ENCODE measurements at regions not wholly inside any gene's neighbourhood (a gene's known extent, or its start where the extent isn't known, plus 50 kb on each side); places are given as distances from the start of the nearest gene placed in this dataset.

DNA sequence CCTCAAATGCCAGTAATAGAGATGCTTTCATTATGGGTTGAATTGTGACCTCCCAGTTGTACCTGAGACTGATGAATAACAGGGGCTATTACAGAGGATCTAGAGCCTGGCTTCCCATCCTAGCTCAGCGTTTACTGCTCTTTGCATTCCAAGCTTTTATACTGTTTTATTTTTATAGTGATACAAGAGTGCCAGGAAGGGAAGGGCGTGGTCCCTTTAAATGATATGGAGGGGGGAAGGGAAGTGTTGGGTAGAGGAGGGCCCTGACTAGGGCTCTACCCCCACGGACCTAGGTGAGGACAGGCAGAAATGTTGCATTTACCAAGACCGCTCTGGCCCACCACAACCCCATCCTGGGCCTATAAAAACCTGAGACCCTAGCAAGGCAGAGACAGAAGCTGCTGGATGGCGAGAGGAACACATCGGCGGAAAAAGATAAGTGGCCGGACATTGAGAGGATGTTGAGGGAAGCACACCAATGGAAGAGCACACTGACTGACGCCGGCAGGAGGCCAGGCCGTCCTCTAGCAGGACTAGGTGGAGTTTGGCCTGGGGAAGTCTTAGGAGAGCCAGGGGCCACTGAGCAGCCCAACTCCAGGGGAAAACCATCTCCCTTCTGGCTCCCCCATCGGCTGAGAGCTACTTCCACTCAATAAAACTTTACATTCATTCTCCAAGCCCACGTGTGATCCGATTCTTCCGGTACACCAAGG lies 1025.9 kb downstream of the TTLL7 start:
- ChIA-PET RAD21 (ENCODE audit: unreplicated experiment) (no interaction called here), POLR2A (interaction anchor here (0.6 kb wide), 1 partner anchor 823 kb away, joined by 4 read pairs; no protein-coding TSS in a partner anchor), SMC1A (ENCODE audit: uncharacterized antibody, unreplicated experiment) (no interaction called here), CTCF (no interaction called here)
- Histone ChIP-seq H3K79me2 (ENCODE audit: control insufficient read depth, insufficient read depth, low read length) (no peaks in the 10 kb centered on the region), H3K27me3 (replicated peaks in 1 of 2; ENCODE audit: control insufficient read depth in 2 of 2, insufficient read depth in 2 of 2, low read length in 1 of 2) (no peaks in the 10 kb centered on the region; a peak in 1 of 4 replicates), H3K27ac (ENCODE audit: control insufficient read depth, insufficient read depth) (no peak overlapping the region), H3K9me3 (replicated peaks; ENCODE audit: control insufficient read depth, insufficient read depth, low read length) (no peaks in the 10 kb centered on the region), H3K4me3 (no peak overlapping the region), H3K9ac (ENCODE audit: control insufficient read depth, insufficient read depth, low read length) (no peak overlapping the region), H3K4me1 (ENCODE audit: control insufficient read depth, insufficient read depth, low read length) (no peaks in the 10 kb centered on the region), H3K36me3 (ENCODE audit: control insufficient read depth in 2 of 2, insufficient read depth in 2 of 2, low read length in 1 of 2) (no peaks in the 10 kb centered on the region), H2AFZ (ENCODE audit: control insufficient read depth, low read depth, low read length) (no peak overlapping the region), H3K4me2 (ENCODE audit: control insufficient read depth, insufficient read depth) (no peak overlapping the region), H4K20me1 (ENCODE audit: control insufficient read depth, insufficient read depth) (no peaks in the 10 kb centered on the region)
- intact Hi-C loops (cut with micrococcal nuclease; ENCODE audit: unreplicated experiment) (no loop called here), in situ Hi-C loops (cut with MboI) (no loop called here)
- TF ChIP-seq MTA3 (IDR thresholded peaks at IDR 0.05; ENCODE audit: borderline replicate concordance, low read length) = no peak
- no peak for TF ChIP-seq HDGF (IDR thresholded peaks at IDR 0.05)
- no peak for TF ChIP-seq KDM1A (IDR thresholded peaks at IDR 0.05; ENCODE audit: borderline replicate concordance)
- TF ChIP-seq FOS (IDR thresholded peaks at IDR 0.05; ENCODE audit: borderline replicate concordance, extremely low read depth, insufficient read length) = no peak
- no peak for TF ChIP-seq SMC3 (IDR thresholded peaks at IDR 0.05; ENCODE audit: borderline replicate concordance, low read length)
- DNase-seq (ENCODE audit: low read depth, low spot score) = no peak
- 47% methylated on average over 15 of the region's 15 CpGs for WGBS (ENCODE audit: insufficient coverage, insufficient replicate concordance, low lambda C conversion rate, missing lambda C conversion rate)
- no peak for FAIRE-seq
- no peak for ATAC-seq
- no TSS peak for BruUV-seq (replicated peaks)

DNA sequence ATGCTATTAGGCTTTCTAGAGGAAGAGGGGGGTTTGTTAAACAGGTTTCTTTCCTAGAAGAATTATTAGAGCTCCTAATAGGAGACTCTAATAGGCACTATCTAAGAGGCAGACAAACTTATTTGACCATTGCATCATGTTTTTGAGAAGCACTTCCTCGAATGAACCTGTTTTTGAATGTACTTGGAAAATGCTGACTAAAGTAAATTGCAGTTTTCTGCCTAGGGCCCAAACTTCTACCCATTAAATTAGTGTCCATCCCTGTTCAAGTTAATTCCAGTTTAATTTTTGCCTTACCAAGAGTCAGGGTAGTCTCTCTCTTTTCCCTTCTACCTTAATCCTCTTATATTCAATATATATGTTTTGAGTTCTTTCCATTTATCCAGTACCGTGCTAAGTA lies 1029.6 kb downstream of the TTLL7 start:
- no peak for DNase-seq (ENCODE audit: low read depth, low spot score)
- Histone ChIP-seq H3K4me3 (no peak overlapping the region), H4K20me1 (ENCODE audit: control insufficient read depth, insufficient read depth) (no peaks in the 10 kb centered on the region), H3K27ac (ENCODE audit: control insufficient read depth, insufficient read depth) (no peak overlapping the region), H3K9ac (ENCODE audit: control insufficient read depth, insufficient read depth, low read length) (no peak overlapping the region), H3K4me1 (ENCODE audit: control insufficient read depth, insufficient read depth, low read length) (no peaks in the 10 kb centered on the region), H2AFZ (ENCODE audit: control insufficient read depth, low read depth, low read length) (no peak overlapping the region), H3K36me3 (ENCODE audit: control insufficient read depth in 2 of 2, insufficient read depth in 2 of 2, low read length in 1 of 2) (no peaks in the 10 kb centered on the region), H3K4me2 (ENCODE audit: control insufficient read depth, insufficient read depth) (no peak overlapping the region), H3K27me3 (replicated peaks in 1 of 2; ENCODE audit: control insufficient read depth in 2 of 2, insufficient read depth in 2 of 2, low read length in 1 of 2) (no peaks in the 10 kb centered on the region), H3K79me2 (ENCODE audit: control insufficient read depth, insufficient read depth, low read length) (no peaks in the 10 kb centered on the region), H3K9me3 (replicated peaks; ENCODE audit: control insufficient read depth, insufficient read depth, low read length) (no peaks in the 10 kb centered on the region)
- RAD21 ChIA-PET (ENCODE audit: unreplicated experiment) = no interaction called here
- WGBS (ENCODE audit: insufficient coverage, insufficient replicate concordance, low lambda C conversion rate, missing lambda C conversion rate) = 24% methylated on average over 2 of the region's 2 CpGs
- ATAC-seq = no peak
- TF ChIP-seq ATF7 (IDR thresholded peaks at IDR 0.05; ENCODE audit: low read depth) (no peak), FOS (IDR thresholded peaks at IDR 0.05; ENCODE audit: borderline replicate concordance, extremely low read depth, insufficient read length) (no peak), MYB (IDR thresholded peaks at IDR 0.05; ENCODE audit: borderline replicate concordance, low read depth, low read length) (no peak), ASH2L (IDR thresholded peaks at IDR 0.05; ENCODE audit: borderline replicate concordance, low read depth) (no peak), ZBED1 (IDR thresholded peaks at IDR 0.05; ENCODE audit: borderline replicate concordance) (no peak), SPI1 (IDR thresholded peaks at IDR 0.05; ENCODE audit: borderline replicate concordance, insufficient read depth, low read depth, low read length) (no peak), YY1 (IDR thresholded peaks at IDR 0.05; ENCODE audit: low read depth, low read length) (no peak), MEF2B (IDR thresholded peaks at IDR 0.05; ENCODE audit: partially characterized antibody, poor library complexity, severe bottlenecking) (no peak), CREB1 (IDR thresholded peaks at IDR 0.05; ENCODE audit: low read depth) (no peak)
- TF ChIP-seq, protein P1, sequence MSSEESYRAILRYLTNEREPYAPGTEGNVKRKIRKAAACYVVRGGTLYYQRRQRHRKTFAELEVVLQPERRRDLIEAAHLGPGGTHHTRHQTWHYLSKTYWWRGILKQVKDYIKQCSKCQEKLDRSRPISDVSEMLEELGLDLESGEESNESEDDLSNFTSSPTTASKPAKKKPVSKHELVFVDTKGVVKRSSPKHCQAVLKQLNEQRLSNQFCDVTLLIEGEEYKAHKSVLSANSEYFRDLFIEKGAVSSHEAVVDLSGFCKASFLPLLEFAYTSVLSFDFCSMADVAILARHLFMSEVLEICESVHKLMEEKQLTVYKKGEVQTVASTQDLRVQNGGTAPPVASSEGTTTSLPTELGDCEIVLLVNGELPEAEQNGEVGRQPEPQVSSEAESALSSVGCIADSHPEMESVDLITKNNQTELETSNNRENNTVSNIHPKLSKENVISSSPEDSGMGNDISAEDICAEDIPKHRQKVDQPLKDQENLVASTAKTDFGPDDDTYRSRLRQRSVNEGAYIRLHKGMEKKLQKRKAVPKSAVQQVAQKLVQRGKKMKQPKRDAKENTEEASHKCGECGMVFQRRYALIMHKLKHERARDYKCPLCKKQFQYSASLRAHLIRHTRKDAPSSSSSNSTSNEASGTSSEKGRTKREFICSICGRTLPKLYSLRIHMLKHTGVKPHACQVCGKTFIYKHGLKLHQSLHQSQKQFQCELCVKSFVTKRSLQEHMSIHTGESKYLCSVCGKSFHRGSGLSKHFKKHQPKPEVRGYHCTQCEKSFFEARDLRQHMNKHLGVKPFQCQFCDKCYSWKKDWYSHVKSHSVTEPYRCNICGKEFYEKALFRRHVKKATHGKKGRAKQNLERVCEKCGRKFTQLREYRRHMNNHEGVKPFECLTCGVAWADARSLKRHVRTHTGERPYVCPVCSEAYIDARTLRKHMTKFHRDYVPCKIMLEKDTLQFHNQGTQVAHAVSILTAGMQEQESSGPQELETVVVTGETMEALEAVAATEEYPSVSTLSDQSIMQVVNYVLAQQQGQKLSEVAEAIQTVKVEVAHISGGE (CRISPR knock-in tag; IDR thresholded peaks at IDR 0.05) = no peak
- no peak for FAIRE-seq
- CTCF ChIA-PET = no interaction called here
- in situ Hi-C loops (cut with MboI) (no loop called here), intact Hi-C loops (cut with micrococcal nuclease; ENCODE audit: unreplicated experiment) (no loop called here)
- BruUV-seq (replicated peaks) = no TSS peak
- POLR2A ChIA-PET = no interaction called here
- SMC1A ChIA-PET (ENCODE audit: uncharacterized antibody, unreplicated experiment) = no interaction called here
